ENCODE measurements at regions not wholly inside any gene's neighbourhood (a gene's known extent, or its start where the extent isn't known, plus 50 kb on each side); places are given as distances from the start of the nearest gene placed in this dataset.
"Not testable (repeated sequence)": the region's sequence is repeated elsewhere in the genome, so short reads cannot be mapped to it uniquely, and the experiment has no call there.

DNA sequence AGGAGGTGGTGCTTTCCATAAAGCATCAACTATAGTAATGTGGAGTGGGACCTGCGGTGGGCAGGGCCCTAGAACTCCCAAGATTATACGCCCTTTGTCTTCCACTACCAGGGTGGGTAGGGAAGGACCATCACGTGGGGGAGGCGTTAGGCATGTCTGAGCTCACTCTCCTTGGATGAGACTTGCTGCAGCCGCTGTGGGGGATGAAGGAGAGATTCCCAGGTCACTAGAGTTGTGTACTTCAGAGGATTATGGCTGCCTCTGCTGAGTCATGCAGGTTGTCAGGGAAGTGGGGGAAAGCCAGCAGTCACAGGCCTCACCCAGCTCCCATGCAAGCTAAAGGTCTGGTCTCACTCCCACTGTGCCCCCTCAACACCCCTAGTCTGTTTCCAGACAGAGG is 195.0 kb upstream of the NBEA start:
- not testable (repeated sequence) for H3K4ac ChIP-seq (ENCODE audit: low read length); H3K14ac ChIP-seq (ENCODE audit: low read length); H3K27me3 ChIP-seq (ENCODE audit: control insufficient read depth in 3 of 3, insufficient read depth in 3 of 3, low read depth in 1 of 3, low read length in 3 of 3); H2AFZ ChIP-seq (ENCODE audit: low read length); H3K36me3 ChIP-seq (replicated peaks in 1 of 2; ENCODE audit: control insufficient read depth in 2 of 2, insufficient read depth in 2 of 2, low read length in 2 of 2); H2AK5ac ChIP-seq (ENCODE audit: low read depth, low read length); H2BK5ac ChIP-seq (ENCODE audit: low read length); H3K4me3 ChIP-seq (ENCODE audit: low read length in 2 of 2); H3K23ac ChIP-seq (ENCODE audit: low read depth, low read length, poor library complexity); H3K27ac ChIP-seq (replicated peaks; ENCODE audit: low read length); H3K9ac ChIP-seq (ENCODE audit: low read depth, low read length, poor library complexity); H2BK120ac ChIP-seq (ENCODE audit: low read depth, low read length); H3K4me2 ChIP-seq (ENCODE audit: insufficient read depth, low read length, poor library complexity, severe bottlenecking); H4K91ac ChIP-seq (ENCODE audit: low read depth, low read length, poor library complexity); H3K18ac ChIP-seq (ENCODE audit: low read length); H3K4me1 ChIP-seq (ENCODE audit: control insufficient read depth in 2 of 2, insufficient read depth in 1 of 2, low read depth in 1 of 2, low read length in 2 of 2); H4K8ac ChIP-seq (ENCODE audit: low read depth, low read length); DNase-seq (ENCODE audit: low spot score); H2BK15ac ChIP-seq (ENCODE audit: low read length); H3K79me1 ChIP-seq (ENCODE audit: low read depth, low read length); H3K9me3 ChIP-seq (replicated peaks in 1 of 2; ENCODE audit: control insufficient read depth in 2 of 2, insufficient read depth in 1 of 2, low read depth in 1 of 2, low read length in 2 of 2); H2BK12ac ChIP-seq (ENCODE audit: low read length)
- no CpG with 5 or more reads among the region's 5 CpGs for WGBS, 2 donors (ENCODE audit: extremely low coverage in 2 of 2, insufficient read length in 2 of 2, insufficient replicate concordance in 1 of 2)

DNA sequence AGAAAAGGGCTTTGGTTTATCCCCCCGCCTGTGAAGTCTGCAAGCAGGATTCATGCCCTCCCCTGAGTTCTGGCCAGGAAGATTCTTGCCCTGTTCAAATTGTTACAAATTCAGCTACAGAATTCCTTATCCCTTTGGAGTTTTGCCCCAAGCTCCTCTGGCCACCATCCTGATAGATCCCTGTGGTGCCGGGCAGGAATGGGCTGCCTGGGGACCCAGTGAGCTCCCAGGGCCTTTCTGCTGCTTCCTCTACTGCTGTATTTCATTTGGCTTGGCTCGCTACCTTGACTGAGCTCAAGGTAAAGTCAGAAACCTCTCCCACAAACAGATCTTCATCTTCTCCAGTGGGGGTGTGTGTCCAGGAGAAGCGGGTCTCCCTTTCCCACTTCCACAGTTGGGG is 194.6 kb upstream of the NBEA start:
- Histone ChIP-seq H3K14ac (ENCODE audit: low read length) (no peak overlapping the region), H3K79me1 (ENCODE audit: low read depth, low read length) (no peaks in the 10 kb centered on the region), H3K36me3 (replicated peaks in 1 of 2; ENCODE audit: control insufficient read depth in 2 of 2, insufficient read depth in 2 of 2, low read length in 2 of 2) (no peaks in the 10 kb centered on the region), H2BK12ac (ENCODE audit: low read length) (no peak overlapping the region), H3K23ac (ENCODE audit: low read depth, low read length, poor library complexity) (no peak overlapping the region), H2AK5ac (ENCODE audit: low read depth, low read length) (no peak overlapping the region), H2AFZ (ENCODE audit: low read length) (no peak overlapping the region), H3K9me3 (replicated peaks in 1 of 2; ENCODE audit: control insufficient read depth in 2 of 2, insufficient read depth in 1 of 2, low read depth in 1 of 2, low read length in 2 of 2) (no peaks in the 10 kb centered on the region), H4K8ac (ENCODE audit: low read depth, low read length) (no peak overlapping the region), H3K18ac (ENCODE audit: low read length) (no peak overlapping the region), H2BK5ac (ENCODE audit: low read length) (no peak overlapping the region), H3K27ac (replicated peaks; ENCODE audit: low read length) (no peak overlapping the region), H3K9ac (ENCODE audit: low read depth, low read length, poor library complexity) (no peak overlapping the region), H2BK120ac (ENCODE audit: low read depth, low read length) (no peak overlapping the region), H3K4ac (ENCODE audit: low read length) (no peak overlapping the region), H2BK15ac (ENCODE audit: low read length) (no peak overlapping the region), H3K27me3 (ENCODE audit: control insufficient read depth in 3 of 3, insufficient read depth in 3 of 3, low read depth in 1 of 3, low read length in 3 of 3) (peaks cover 0 to 4% (median 0%) of the 10 kb centered on the region in 3 experiments), H4K91ac (ENCODE audit: low read depth, low read length, poor library complexity) (no peak overlapping the region), H3K4me1 (ENCODE audit: control insufficient read depth in 2 of 2, insufficient read depth in 1 of 2, low read depth in 1 of 2, low read length in 2 of 2) (peaks cover 0 to 2% of the 10 kb centered on the region in 2 donors), H3K4me2 (ENCODE audit: insufficient read depth, low read length, poor library complexity, severe bottlenecking) (no peak overlapping the region), H3K4me3 (ENCODE audit: low read length in 2 of 2) (no peak overlapping the region)
- DNase-seq (ENCODE audit: low spot score) = no peak
- no CpG with 5 or more reads among the region's 4 CpGs for WGBS, 2 donors (ENCODE audit: extremely low coverage in 2 of 2, insufficient read length in 2 of 2, insufficient replicate concordance in 1 of 2)

DNA sequence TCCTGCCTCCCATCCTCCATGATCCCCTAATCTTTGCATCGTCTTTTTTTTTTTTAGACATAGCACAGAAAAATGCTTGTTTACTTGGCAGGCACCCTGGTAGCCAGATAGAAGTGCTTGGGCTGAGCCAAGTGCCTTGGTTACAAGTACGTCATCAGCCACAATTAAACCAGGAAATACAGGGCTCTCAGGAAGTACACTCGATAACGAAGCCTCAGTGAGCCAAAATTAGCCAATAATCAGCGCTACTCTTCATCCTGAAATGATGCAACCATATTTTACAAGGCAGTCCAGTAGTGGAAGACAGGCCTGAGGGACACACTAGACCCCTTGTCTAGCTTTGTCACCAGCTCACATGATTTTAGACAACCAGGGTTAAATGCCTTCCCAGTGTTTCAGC is 194.0 kb upstream of the NBEA start:
- Histone ChIP-seq H3K18ac (ENCODE audit: low read length) (no peak overlapping the region), H2AK5ac (ENCODE audit: low read depth, low read length) (no peak overlapping the region), H3K4ac (ENCODE audit: low read length) (no peak overlapping the region), H3K79me1 (ENCODE audit: low read depth, low read length) (no peaks in the 10 kb centered on the region), H3K9me3 (replicated peaks in 1 of 2; ENCODE audit: control insufficient read depth in 2 of 2, insufficient read depth in 1 of 2, low read depth in 1 of 2, low read length in 2 of 2) (no peaks in the 10 kb centered on the region), H3K23ac (ENCODE audit: low read depth, low read length, poor library complexity) (no peak overlapping the region), H2BK5ac (ENCODE audit: low read length) (no peak overlapping the region), H2BK12ac (ENCODE audit: low read length) (no peak overlapping the region), H3K4me2 (ENCODE audit: insufficient read depth, low read length, poor library complexity, severe bottlenecking) (no peak overlapping the region), H3K14ac (ENCODE audit: low read length) (no peak overlapping the region), H3K36me3 (replicated peaks in 1 of 2; ENCODE audit: control insufficient read depth in 2 of 2, insufficient read depth in 2 of 2, low read length in 2 of 2) (no peaks in the 10 kb centered on the region), H3K9ac (ENCODE audit: low read depth, low read length, poor library complexity) (no peak overlapping the region), H4K91ac (ENCODE audit: low read depth, low read length, poor library complexity) (no peak overlapping the region), H2BK15ac (ENCODE audit: low read length) (no peak overlapping the region), H3K4me1 (ENCODE audit: control insufficient read depth in 2 of 2, insufficient read depth in 1 of 2, low read depth in 1 of 2, low read length in 2 of 2) (peaks cover 0 to 2% of the 10 kb centered on the region in 2 donors), H3K27ac (replicated peaks; ENCODE audit: low read length) (no peak overlapping the region), H3K27me3 (ENCODE audit: control insufficient read depth in 3 of 3, insufficient read depth in 3 of 3, low read depth in 1 of 3, low read length in 3 of 3) (peaks cover 0 to 4% (median 0%) of the 10 kb centered on the region in 3 experiments), H2AFZ (ENCODE audit: low read length) (no peak overlapping the region), H3K4me3 (ENCODE audit: low read length in 2 of 2) (no peak overlapping the region), H2BK120ac (ENCODE audit: low read depth, low read length) (no peak overlapping the region), H4K8ac (ENCODE audit: low read depth, low read length) (no peak overlapping the region)
- no peak for DNase-seq (ENCODE audit: low spot score)
- no CpG with 5 or more reads among the region's 5 CpGs for WGBS, 2 donors (ENCODE audit: extremely low coverage in 2 of 2, insufficient read length in 2 of 2, insufficient replicate concordance in 1 of 2)

DNA sequence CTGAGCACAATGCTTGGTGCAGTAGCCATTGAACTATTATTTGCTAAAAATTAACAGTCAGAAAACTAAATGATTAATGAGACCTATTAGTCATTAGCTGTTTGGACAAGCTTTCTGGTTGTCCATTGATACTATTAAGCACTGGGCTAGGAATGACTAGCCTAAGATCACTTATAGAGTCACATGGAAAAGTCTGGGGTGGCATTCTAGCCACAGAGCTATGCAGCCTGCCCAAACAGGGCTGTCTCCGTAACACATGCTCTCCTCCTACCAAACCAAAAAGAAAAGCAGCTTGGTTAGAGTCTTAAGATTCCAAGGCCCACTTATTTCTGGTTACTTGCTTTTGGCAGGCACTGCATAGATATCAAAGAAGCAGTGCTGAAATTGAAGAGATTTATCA is 193.5 kb upstream of the NBEA start:
- Histone ChIP-seq H2AFZ (ENCODE audit: low read length) (no peak overlapping the region), H3K4me3 (ENCODE audit: low read length in 2 of 2) (no peak overlapping the region), H3K4ac (ENCODE audit: low read length) (no peak overlapping the region), H3K4me1 (ENCODE audit: control insufficient read depth in 2 of 2, insufficient read depth in 1 of 2, low read depth in 1 of 2, low read length in 2 of 2) (peaks cover 0 to 2% of the 10 kb centered on the region in 2 donors), H4K91ac (ENCODE audit: low read depth, low read length, poor library complexity) (no peak overlapping the region), H3K4me2 (ENCODE audit: insufficient read depth, low read length, poor library complexity, severe bottlenecking) (no peak overlapping the region), H2BK15ac (ENCODE audit: low read length) (no peak overlapping the region), H3K79me1 (ENCODE audit: low read depth, low read length) (no peaks in the 10 kb centered on the region), H2AK5ac (ENCODE audit: low read depth, low read length) (no peak overlapping the region), H3K36me3 (replicated peaks in 1 of 2; ENCODE audit: control insufficient read depth in 2 of 2, insufficient read depth in 2 of 2, low read length in 2 of 2) (no peaks in the 10 kb centered on the region), H3K9me3 (replicated peaks in 1 of 2; ENCODE audit: control insufficient read depth in 2 of 2, insufficient read depth in 1 of 2, low read depth in 1 of 2, low read length in 2 of 2) (no peaks in the 10 kb centered on the region), H3K23ac (ENCODE audit: low read depth, low read length, poor library complexity) (no peak overlapping the region), H3K9ac (ENCODE audit: low read depth, low read length, poor library complexity) (no peak overlapping the region), H3K27ac (replicated peaks; ENCODE audit: low read length) (no peak overlapping the region), H2BK120ac (ENCODE audit: low read depth, low read length) (no peak overlapping the region), H2BK5ac (ENCODE audit: low read length) (no peak overlapping the region), H2BK12ac (ENCODE audit: low read length) (no peak overlapping the region), H3K27me3 (ENCODE audit: control insufficient read depth in 3 of 3, insufficient read depth in 3 of 3, low read depth in 1 of 3, low read length in 3 of 3) (peaks cover 0 to 4% (median 0%) of the 10 kb centered on the region in 3 experiments), H3K18ac (ENCODE audit: low read length) (no peak overlapping the region), H3K14ac (ENCODE audit: low read length) (no peak overlapping the region), H4K8ac (ENCODE audit: low read depth, low read length) (no peak overlapping the region)
- no CpG with 5 or more reads among the region's 1 CpG for WGBS, 2 donors (ENCODE audit: extremely low coverage in 2 of 2, insufficient read length in 2 of 2, insufficient replicate concordance in 1 of 2)
- no peak for DNase-seq (ENCODE audit: low spot score)

Data from neuronal stem cell (in vitro differentiated cells).